ENCODE measurements at regions not wholly inside any gene's neighbourhood (a gene's known extent, or its start where the extent isn't known, plus 50 kb on each side); places are given as distances from the start of the nearest gene placed in this dataset.

GRCh38 chr2:125070726-125071505 lies 1045.8 kb downstream of the CNTNAP5 start:
- no peak for DNase-seq

- no peak for DNase-seq
Measured at GRCh38 chr2:125073440-125073839, 1048.4 kb downstream of the CNTNAP5 start.

GRCh38 chr2:125085904-125086303 lies 1060.8 kb downstream of the CNTNAP5 start:
- no peak for DNase-seq

GRCh38 chr2:125086313-125087184 lies 1061.5 kb downstream of the CNTNAP5 start:
- DNase-seq: no peak

- no peak for DNase-seq
Measured at GRCh38 chr2:125092276-125093009, 1067.4 kb downstream of the CNTNAP5 start.

GRCh38 chr2:125095826-125096225 lies 1070.7 kb downstream of the CNTNAP5 start:
- DNase-seq: no peak

- DNase-seq: no peak
Measured at GRCh38 chr2:125106710-125107109, 1081.6 kb downstream of the CNTNAP5 start.

- no peak for DNase-seq
Measured at GRCh38 chr2:125107446-125107845, 1082.4 kb downstream of the CNTNAP5 start.

GRCh38 chr2:125108251-125108650 lies 1083.2 kb downstream of the CNTNAP5 start:
- no peak for DNase-seq

GRCh38 chr2:125125902-125126301 lies 1100.8 kb downstream of the CNTNAP5 start:
- DNase-seq: no peak

- no peak for DNase-seq
Measured at GRCh38 chr2:125160947-125161346, 1135.9 kb downstream of the CNTNAP5 start.

GRCh38 chr2:125167152-125167551 lies 1142.1 kb downstream of the CNTNAP5 start:
- DNase-seq: no peak

GRCh38 chr2:125167820-125168219 lies 1142.7 kb downstream of the CNTNAP5 start:
- DNase-seq: no peak

GRCh38 chr2:125168442-125168841 lies 1143.4 kb downstream of the CNTNAP5 start:
- no peak for DNase-seq

- DNase-seq: no peak
Measured at GRCh38 chr2:125169022-125169763, 1144.1 kb downstream of the CNTNAP5 start.

- no peak for DNase-seq
Measured at GRCh38 chr2:125169764-125170146, 1144.7 kb downstream of the CNTNAP5 start.

- no peak for DNase-seq
Measured at GRCh38 chr2:125172181-125172580, 1147.1 kb downstream of the CNTNAP5 start.

- no peak for DNase-seq
Measured at GRCh38 chr2:125175415-125175814, 1150.3 kb downstream of the CNTNAP5 start.

- no peak for DNase-seq
Measured at GRCh38 chr2:125185691-125186270, 1160.7 kb downstream of the CNTNAP5 start.

GRCh38 chr2:125207431-125207830 lies 1182.3 kb downstream of the CNTNAP5 start:
- no peak for DNase-seq

GRCh38 chr2:125216321-125216720 lies 1191.2 kb downstream of the CNTNAP5 start:
- DNase-seq: no peak

GRCh38 chr2:125224188-125224587 lies 1199.1 kb downstream of the CNTNAP5 start:
- no peak for DNase-seq
